HCT116 (cell line): ENCODE measurements at regions not wholly inside any gene's neighbourhood (a gene's known extent, or its start where the extent isn't known, plus 50 kb on each side); places are given as distances from the start of the nearest gene placed in this dataset.

ENCODE experiments used
- CBX3 ChIP-seq: IDR thresholded peaks from 2 replicates; pipeline ENCODE4 v1.6.1; 2012; ENCODE audit warnings: low read depth
- CTCF ChIP-seq, 3 experiments: fragments of 200-600 bp in 1 of 3; sonication (generic) in 1 of 3; IDR thresholded peaks in 2 of 3; conservative IDR thresholded peaks in 1 of 3; 2 replicates each; pipeline ENCODE4 v1.5.1; 2012 to 2017; ENCODE audit warnings: low read depth in 2 of 3, low read length in 2 of 3, antibody characterized with exemption in 1 of 3, borderline replicate concordance in 1 of 3, control low read depth in 1 of 3, mild to moderate bottlenecking in 1 of 3, mixed read lengths in 1 of 3, mixed run types in 1 of 3, moderate library complexity in 1 of 3; ENCODE audit not compliant: insufficient read depth in 1 of 3
- EZH2 ChIP-seq: fragments of 200-600 bp; sonication (generic); IDR thresholded peaks from 2 replicates; pipeline ENCODE4 v1.6.1; 2017; ENCODE audit warnings: antibody characterized with exemption, mixed run types
- EZH2phosphoT487 ChIP-seq: fragments of 200-600 bp; IDR thresholded peaks from 2 replicates; pipeline ENCODE4 v1.6.1; 2018; ENCODE audit warnings: antibody characterized with exemption, borderline replicate concordance
- FOSL1 ChIP-seq: IDR thresholded peaks from 2 replicates; pipeline ENCODE4 v1.6.1; 2012; ENCODE audit warnings: low read depth
- MAX ChIP-seq: IDR thresholded peaks from 2 replicates; pipeline ENCODE4 v1.6.1; 2012
- POLR2A ChIP-seq: IDR thresholded peaks from 2 replicates; pipeline ENCODE4 v1.7.0; 2011; ENCODE audit warnings: borderline replicate concordance; ENCODE audit not compliant: insufficient read depth, insufficient read length; ENCODE audit errors: extremely low read depth
- REST ChIP-seq: IDR thresholded peaks from 2 replicates; pipeline ENCODE4 v1.6.1; 2012; ENCODE audit warnings: low read depth
- SIN3A ChIP-seq: IDR thresholded peaks from 2 replicates; pipeline ENCODE4 v1.6.1; 2012; ENCODE audit warnings: low read depth
- YY1 ChIP-seq: IDR thresholded peaks from 2 replicates; pipeline ENCODE4 v1.6.1; 2011; ENCODE audit warnings: low read length, low read depth, moderate library complexity, mild to moderate bottlenecking; ENCODE audit not compliant: insufficient replicate concordance; ENCODE audit errors: extremely low read depth
- ZNF274 ChIP-seq: fragments of 200-500 bp; sonication (Bioruptor generic); IDR thresholded peaks from 2 replicates; pipeline ENCODE4 v1.6.1; 2014; ENCODE audit warnings: mild to moderate bottlenecking, low read depth, low read length, inconsistent platforms

- no peak for TF ChIP-seq CTCF (IDR thresholded peaks at IDR 0.05 in 2 of 3, conservative IDR thresholded peaks at IDR 0.05 in 1 of 3; ENCODE audit: borderline replicate concordance in 1 of 3, insufficient read depth in 1 of 3, low read depth in 2 of 3, low read length in 2 of 3)
- no peak for TF ChIP-seq POLR2A
- no peak for TF ChIP-seq ZNF274
- no peak for TF ChIP-seq YY1
- no peak for TF ChIP-seq FOSL1
- no peak for TF ChIP-seq EZH2
- no peak for TF ChIP-seq MAX
- no peak for TF ChIP-seq CBX3
- no peak for TF ChIP-seq SIN3A
- no peak for TF ChIP-seq REST
- TF ChIP-seq EZH2phosphoT487 = no peak
Observed at GRCh38 chr14:57943038-57943437, 77.1 kb upstream of the SLC35F4 start.
